CD14-positive monocyte (primary cell): ENCODE measurements at regions not wholly inside any gene's neighbourhood (a gene's known extent, or its start where the extent isn't known, plus 50 kb on each side); places are given as distances from the start of the nearest gene placed in this dataset.

ENCODE experiments used
- DNase-seq, 3 donors: peaks; one replicate each; pipeline ENCODE4 v3.0.0-alpha.2; 2011 to 2022
- H2AFZ ChIP-seq: 2 replicates; pipeline ENCODE4 v1.6.0; 2012; ENCODE audit warnings: mild to moderate bottlenecking, low read depth, low read length, inconsistent platforms; ENCODE audit not compliant: insufficient read depth, poor library complexity, severe bottlenecking
- H3K27ac ChIP-seq, 2 donors: 1 replicate in 1 of 2; 2 replicates in 1 of 2; pipeline ENCODE4 v1.5.1; 2012 to 2013; ENCODE audit warnings: low read length in 2 of 2, control low read depth in 1 of 2, inconsistent platforms in 1 of 2, low read depth in 1 of 2, mild to moderate bottlenecking in 1 of 2
- H3K27me3 ChIP-seq, 2 donors: one replicate each; pipeline versions ENCODE4 v1.6.0 to v1.6.1; 2011 to 2013; ENCODE audit warnings: low read length in 2 of 2; ENCODE audit not compliant: control insufficient read depth in 2 of 2, insufficient read depth in 2 of 2
- H3K36me3 ChIP-seq, 2 donors: replicated peaks in 1 of 2; 1 replicate in 1 of 2; 2 replicates in 1 of 2; pipeline versions ENCODE4 v1.5.1 to v1.6.1; 2012 to 2013; ENCODE audit warnings: low read length in 2 of 2, control low read depth in 1 of 2, inconsistent platforms in 1 of 2, mild to moderate bottlenecking in 1 of 2; ENCODE audit not compliant: insufficient read depth in 2 of 2, control insufficient read depth in 1 of 2
- H3K4me1 ChIP-seq, 2 donors: 1 replicate in 1 of 2; 2 replicates in 1 of 2; pipeline versions ENCODE4 v1.5.1 to v1.6.1; 2012 to 2013; ENCODE audit warnings: low read length in 2 of 2, control low read depth in 1 of 2, inconsistent platforms in 1 of 2, mild to moderate bottlenecking in 1 of 2, moderate library complexity in 1 of 2; ENCODE audit not compliant: insufficient read depth in 2 of 2, control insufficient read depth in 1 of 2
- H3K4me2 ChIP-seq: replicated peaks from 2 replicates; pipeline ENCODE3; 2012; ENCODE audit warnings: low read length, moderate library complexity, mild to moderate bottlenecking; ENCODE audit not compliant: poor library complexity, severe bottlenecking; ENCODE audit errors: extremely low read depth
- H3K4me3 ChIP-seq, 3 experiments: fragments of 200-600 bp in 1 of 3; sonication (generic) in 1 of 3; replicated peaks in 1 of 3; 1 replicate in 2 of 3; 2 replicates in 1 of 3; pipeline ENCODE4 v1.5.1; 2011 to 2013; ENCODE audit warnings: low read length in 3 of 3, mild to moderate bottlenecking in 3 of 3, control low read depth in 2 of 3, low read depth in 2 of 3, inconsistent platforms in 1 of 3, moderate library complexity in 1 of 3
- H3K79me2 ChIP-seq: 2 replicates; pipeline ENCODE4 v1.6.0; 2012; ENCODE audit warnings: mild to moderate bottlenecking, control low read depth, inconsistent platforms, low read length, moderate library complexity; ENCODE audit not compliant: insufficient read depth
- H3K9ac ChIP-seq: 2 replicates; pipeline ENCODE4 v1.6.0; 2017; ENCODE audit warnings: low read length, mild to moderate bottlenecking; ENCODE audit not compliant: insufficient read depth, poor library complexity, severe bottlenecking
- H3K9me3 ChIP-seq, 2 donors: replicated peaks in 1 of 2; 1 replicate in 1 of 2; 2 replicates in 1 of 2; pipeline versions ENCODE4 v1.5.1 to v1.6.1; 2012 to 2013; ENCODE audit warnings: low read length in 2 of 2, control low read depth in 1 of 2; ENCODE audit not compliant: control insufficient read depth in 1 of 2, insufficient read depth in 1 of 2
- H4K20me1 ChIP-seq: 2 replicates; pipeline ENCODE4 v1.6.0; 2012; ENCODE audit warnings: mild to moderate bottlenecking, low read length, control low read depth, moderate library complexity; ENCODE audit not compliant: insufficient read depth
- H3K27ac Mint-ChIP-seq, 7 donors: one replicate each; pipeline ENCODE4 v1.8.0; 2020; ENCODE audit warnings: mild to moderate bottlenecking in 7 of 7, mixed read lengths in 7 of 7, moderate library complexity in 6 of 7, inconsistent platforms in 2 of 7
- H3K27me3 Mint-ChIP-seq, 3 donors: one replicate each; pipeline ENCODE4 v1.8.0; 2021 to 2022; ENCODE audit warnings: low read depth in 3 of 3, mild to moderate bottlenecking in 3 of 3, mixed read lengths in 3 of 3, moderate library complexity in 3 of 3, inconsistent platforms in 1 of 3
- H3K36me3 Mint-ChIP-seq, 2 donors: one replicate each; pipeline ENCODE4 v1.8.0; 2020; ENCODE audit warnings: mixed read lengths in 2 of 2, inconsistent platforms in 1 of 2, mild to moderate bottlenecking in 1 of 2
- H3K4me1 Mint-ChIP-seq: one replicate; pipeline ENCODE4 v1.8.0; 2020; ENCODE audit warnings: mild to moderate bottlenecking, mixed read lengths
- H3K4me3 Mint-ChIP-seq, 2 donors: one replicate each; pipeline ENCODE4 v1.8.0; 2020; ENCODE audit warnings: mild to moderate bottlenecking in 2 of 2, mixed read lengths in 2 of 2, moderate library complexity in 1 of 2
- H3K9me3 Mint-ChIP-seq, 7 donors: one replicate each; pipeline ENCODE4 v1.8.0; 2020 to 2022; ENCODE audit warnings: mixed read lengths in 7 of 7, mild to moderate bottlenecking in 6 of 7, moderate library complexity in 6 of 7, inconsistent platforms in 2 of 7
- CTCF ChIP-seq: fragments of 200-600 bp; IDR thresholded peaks from one replicate; pipeline ENCODE4 v1.8.0; 2022; ENCODE audit warnings: antibody characterized with exemption, mild to moderate bottlenecking
- WGBS: methylation state at CpG from one replicate; pipeline ENCODE4 v1.1.5; 2013; ENCODE audit warnings: missing lambda C conversion rate; ENCODE audit not compliant: insufficient coverage; 5-methylcytosine and 5-hydroxymethylcytosine counted together
- intact Hi-C, 2 donors: fragments of 100-400 bp; cut with micrococcal nuclease; formaldehyde crosslinking; loops; one replicate each; pipeline versions ENCODE4 v1.15.0 to v1.15.1; 2023

GRCh38 chr4:119932277-119932676, 134.4 kb downstream of the MAD2L1 start:
- peaks cover 0 to 3% (median 2%) of the 10 kb centered on the region in 7 donors for H3K9me3 Mint-ChIP-seq
- intact Hi-C loops = no loop called here
- Histone ChIP-seq H3K9me3 (no peaks in the 10 kb centered on the region), H2AFZ (no peak overlapping the region), H3K4me3 (no peak overlapping the region), H3K27ac (no peak overlapping the region), H3K36me3 (no peaks in the 10 kb centered on the region), H3K27me3 (no peaks in the 10 kb centered on the region), H3K4me1 (no peaks in the 10 kb centered on the region), H3K9ac (no peak overlapping the region), H3K79me2 (no peaks in the 10 kb centered on the region), H4K20me1 (no peaks in the 10 kb centered on the region), H3K4me2 (no peak overlapping the region)
- no peak for DNase-seq
- no peak overlapping the region for H3K4me3 Mint-ChIP-seq
- H3K27me3 Mint-ChIP-seq = no peaks in the 10 kb centered on the region
- H3K27ac Mint-ChIP-seq = no peak overlapping the region
- H3K4me1 Mint-ChIP-seq = no peaks in the 10 kb centered on the region
- no CpG with 5 or more reads among the region's 2 CpGs for WGBS
- no peak for TF ChIP-seq CTCF
- no peaks in the 10 kb centered on the region for H3K36me3 Mint-ChIP-seq

DNA sequence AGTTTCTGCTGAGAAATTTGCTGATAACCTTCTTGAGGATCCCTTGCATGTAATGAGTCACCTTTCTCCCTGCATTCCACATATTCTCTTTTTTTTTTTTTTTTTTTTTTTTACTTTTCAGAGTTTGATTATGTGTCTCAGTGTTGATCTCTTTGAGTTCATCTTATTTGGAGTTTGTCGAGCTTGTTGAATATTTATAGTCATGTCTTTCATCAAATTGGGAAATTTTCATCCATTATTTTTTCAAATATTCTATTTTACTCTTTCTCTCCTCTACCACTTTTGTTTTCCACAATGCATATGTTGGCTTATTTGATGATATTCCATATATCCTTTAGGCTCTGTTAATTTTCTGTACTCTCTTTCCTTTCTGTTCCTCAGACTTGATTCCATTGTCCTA, 136.1 kb downstream of the MAD2L1 start:
- WGBS = no CpG with 5 or more reads among the region's 1 CpG
- TF ChIP-seq CTCF = no peak
- no peaks in the 10 kb centered on the region for H3K79me2 ChIP-seq
- no peaks in the 10 kb centered on the region for H3K9me3 ChIP-seq
- no peaks in the 10 kb centered on the region for H3K27me3 Mint-ChIP-seq
- no peaks in the 10 kb centered on the region for H3K27me3 ChIP-seq
- no peaks in the 10 kb centered on the region for H4K20me1 ChIP-seq
- H3K27ac ChIP-seq = no peak overlapping the region
- no peaks in the 10 kb centered on the region for H3K4me1 ChIP-seq
- no peaks in the 10 kb centered on the region for H3K4me1 Mint-ChIP-seq
- no peaks in the 10 kb centered on the region for H3K36me3 Mint-ChIP-seq
- H3K9ac ChIP-seq = no peak overlapping the region
- no peak overlapping the region for H3K4me2 ChIP-seq
- H3K27ac Mint-ChIP-seq = no peak overlapping the region
- H2AFZ ChIP-seq = no peak overlapping the region
- H3K4me3 ChIP-seq = no peak overlapping the region
- DNase-seq = no peak
- H3K36me3 ChIP-seq = no peaks in the 10 kb centered on the region
- no peak overlapping the region for H3K4me3 Mint-ChIP-seq
- intact Hi-C loops = no loop called here
- peaks cover 0 to 3% (median 0%) of the 10 kb centered on the region in 7 donors for H3K9me3 Mint-ChIP-seq
